Gastroesophageal sphincter (tissue), 4 donors: ENCODE measurements at regions not wholly inside any gene's neighbourhood (a gene's known extent, or its start where the extent isn't known, plus 50 kb on each side); places are given as distances from the start of the nearest gene placed in this dataset.

ENCODE experiments used
- ATAC-seq: fragments of 150-250 bp; one replicate; pipeline ENCODE4 v1.9.1; 2016; ENCODE audit warnings: mild to moderate bottlenecking, moderate library complexity
- H3K27ac ChIP-seq, 4 donors: fragments of 200-600 bp; sonication (generic) in 3 of 4; 1 replicate in 3 of 4; 2 replicates in 1 of 4; pipeline ENCODE4 v1.5.1; 2016 to 2019
- H3K27me3 ChIP-seq: fragments of 200-600 bp; sonication (generic); one replicate; pipeline ENCODE4 v1.5.1; 2019
- H3K36me3 ChIP-seq, 2 donors: fragments of 200-600 bp; sonication (generic); one replicate each; pipeline ENCODE4 v1.5.1; 2019; ENCODE audit warnings: control low read depth in 1 of 2
- H3K4me1 ChIP-seq, 3 donors: fragments of 200-600 bp; sonication (generic); 1 replicate in 2 of 3; 2 replicates in 1 of 3; pipeline ENCODE4 v1.5.1; 2016 to 2019; ENCODE audit warnings: control low read depth in 2 of 3
- H3K4me3 ChIP-seq, 2 donors: fragments of 200-600 bp; sonication (generic); one replicate each; pipeline ENCODE4 v1.5.1; 2019; ENCODE audit warnings: mild to moderate bottlenecking in 1 of 2, moderate library complexity in 1 of 2
- H3K9me3 ChIP-seq, 3 donors: fragments of 200-600 bp; sonication (generic); one replicate each; pipeline ENCODE4 v1.5.1; 2017 to 2019; ENCODE audit warnings: control low read depth in 2 of 3
- CTCF ChIP-seq, 4 experiments: fragments of 200-600 bp in 2 of 4; fragments of 450-650 bp in 2 of 4; sonication (generic) in 1 of 4; IDR thresholded peaks; one replicate each; pipeline ENCODE4 v1.5.1; 2017 to 2019; ENCODE audit warnings: antibody characterized with exemption in 4 of 4, mild to moderate bottlenecking in 2 of 4, moderate library complexity in 2 of 4
- EP300 ChIP-seq: sonication (generic); formaldehyde crosslinking; IDR thresholded peaks from one replicate; pipeline ENCODE4 v1.6.1; 2017; ENCODE audit warnings: antibody characterized with exemption, mild to moderate bottlenecking
- POLR2A ChIP-seq, 2 donors: fragments of 450-650 bp; IDR thresholded peaks; one replicate each; pipeline ENCODE4 v1.6.1; 2017; ENCODE audit warnings: antibody characterized with exemption in 2 of 2, mild to moderate bottlenecking in 2 of 2, moderate library complexity in 1 of 2
- POLR2AphosphoS5 ChIP-seq: sonication (generic); formaldehyde crosslinking; IDR thresholded peaks from one replicate; pipeline ENCODE4 v1.6.1; 2017; ENCODE audit warnings: antibody characterized with exemption
- WGBS, 2 donors: methylation state at CpG; one replicate each; pipeline ENCODE4 v1.1.5; 2018; ENCODE audit warnings: low coverage in 1 of 2; 5-methylcytosine and 5-hydroxymethylcytosine counted together

DNA sequence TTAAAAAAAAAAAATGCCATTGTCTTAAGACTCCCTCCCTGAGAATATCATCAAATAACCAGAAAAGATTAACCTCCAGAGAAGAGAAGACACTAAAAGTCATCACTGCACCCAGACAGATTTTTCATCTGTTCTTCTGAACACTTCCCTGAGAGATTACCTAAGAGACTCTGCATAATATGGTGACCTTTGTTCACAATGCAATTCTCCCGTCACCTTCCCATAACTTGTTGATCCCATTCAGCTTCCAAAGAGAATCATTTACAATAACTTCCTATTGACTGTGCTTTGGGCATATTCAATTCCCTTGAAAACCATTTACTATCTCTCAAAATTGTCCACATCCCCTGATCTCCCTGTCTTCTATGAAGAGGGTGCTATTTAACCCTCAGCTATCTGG lies 85.1 kb upstream of the SMAD1 start:
- Histone ChIP-seq H3K27me3 (no peaks in the 10 kb centered on the region), H3K27ac (no peak overlapping the region), H3K4me1 (no peaks in the 10 kb centered on the region), H3K36me3 (no peaks in the 10 kb centered on the region), H3K4me3 (no peak overlapping the region), H3K9me3 (no peaks in the 10 kb centered on the region)
- ATAC-seq, result no peak
- TF ChIP-seq POLR2AphosphoS5 (no peak), POLR2A (IDR thresholded peaks at IDR 0.05) (no peak), CTCF (IDR thresholded peaks at IDR 0.05) (no peak), EP300 (no peak)
- 80 to 100% methylated on average over 1 of the region's 1 CpG for WGBS, 2 donors

DNA sequence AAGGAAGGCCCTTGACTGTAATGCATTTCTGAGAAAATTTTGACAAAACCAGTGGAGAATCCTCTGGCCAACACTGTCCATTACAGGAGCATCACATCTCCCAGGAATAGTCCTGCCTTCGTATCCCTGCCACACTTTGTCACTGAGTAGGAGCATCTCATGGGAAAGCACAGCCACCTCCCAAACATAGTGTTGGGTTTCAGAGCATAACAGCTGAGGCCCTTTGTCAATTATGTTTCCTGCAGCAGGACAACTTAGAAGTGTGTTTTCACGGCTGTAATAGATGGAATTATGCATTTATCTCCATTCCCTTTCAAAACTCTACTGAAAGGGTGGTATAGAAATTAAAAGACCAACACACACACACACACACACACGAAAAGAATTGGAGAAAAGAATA lies 91.1 kb upstream of the SMAD1 start:
- WGBS, 2 donors, result 80 to 89% methylated on average over 1 to 3 of the region's 3 CpGs
- H3K4me1 ChIP-seq, result no peaks in the 10 kb centered on the region

GRCh38 chr4:145389550-145389949 lies 92.1 kb upstream of the SMAD1 start:
- H3K36me3 ChIP-seq, result no peaks in the 10 kb centered on the region
- H3K27ac ChIP-seq, result no peak overlapping the region
- H3K4me3 ChIP-seq, result no peak overlapping the region
- ATAC-seq, result no peak
- no peaks in the 10 kb centered on the region for H3K9me3 ChIP-seq
- WGBS, 2 donors, result 79 to 92% methylated on average over 4 of the region's 4 CpGs
- H3K27me3 ChIP-seq, result no peaks in the 10 kb centered on the region
- H3K4me1 ChIP-seq, result no peaks in the 10 kb centered on the region
- TF ChIP-seq EP300, result no peak
- no peak for TF ChIP-seq POLR2AphosphoS5
- no peak for TF ChIP-seq CTCF (IDR thresholded peaks at IDR 0.05)
- no peak for TF ChIP-seq POLR2A (IDR thresholded peaks at IDR 0.05)

More for the DNA sequence above, 91.1 kb upstream of the SMAD1 start:
- Histone ChIP-seq H3K9me3 (no peaks in the 10 kb centered on the region), H3K27ac (no peak overlapping the region), H3K4me3 (no peak overlapping the region), H3K27me3 (no peaks in the 10 kb centered on the region), H3K36me3 (no peaks in the 10 kb centered on the region)
- no peak for TF ChIP-seq CTCF (IDR thresholded peaks at IDR 0.05)
- no peak for TF ChIP-seq EP300
- no peak for TF ChIP-seq POLR2AphosphoS5
- no peak for TF ChIP-seq POLR2A (IDR thresholded peaks at IDR 0.05)
- ATAC-seq, result no peak

- ATAC-seq, result no peak
- TF ChIP-seq POLR2A (IDR thresholded peaks at IDR 0.05) (no peak), EP300 (no peak)
- 46 to 54% methylated on average over 3 of the region's 3 CpGs for WGBS, 2 donors
- H3K36me3 ChIP-seq, result no peaks in the 10 kb centered on the region
- H3K4me3 ChIP-seq, result no peak overlapping the region
- no peaks in the 10 kb centered on the region for H3K4me1 ChIP-seq
- H3K9me3 ChIP-seq, result peaks cover 0 to 4% (median 0%) of the 10 kb centered on the region in 3 donors
- H3K27ac ChIP-seq, result no peak overlapping the region
- no peaks in the 10 kb centered on the region for H3K27me3 ChIP-seq
These were observed 93.6 kb upstream of the SMAD1 start for GRCh38 chr4:145388043-145388442.

DNA sequence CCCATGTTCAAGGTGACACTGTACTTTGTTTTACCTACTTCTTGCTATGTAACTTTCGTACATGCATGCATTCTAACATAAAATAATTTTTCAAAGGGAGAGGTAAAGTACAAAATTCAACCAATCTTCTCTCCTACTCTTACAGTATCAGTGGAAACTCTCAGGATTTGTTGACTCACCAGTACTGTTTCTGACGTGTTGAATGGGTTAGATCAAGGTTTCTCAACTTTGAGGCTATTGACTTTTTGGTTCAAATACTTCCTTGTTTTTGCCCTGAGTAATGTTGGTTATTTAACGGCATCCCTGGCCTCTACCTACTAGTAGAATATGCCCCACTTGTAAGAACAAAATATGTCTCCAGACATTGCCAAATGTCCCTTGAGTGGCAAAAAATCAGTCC lies 94.6 kb upstream of the SMAD1 start:
- TF ChIP-seq EP300 (no peak), POLR2A (IDR thresholded peaks at IDR 0.05) (no peak), POLR2AphosphoS5 (no peak), CTCF (IDR thresholded peaks at IDR 0.05) (no peak)
- Histone ChIP-seq H3K27ac (no peak overlapping the region), H3K4me3 (no peak overlapping the region), H3K36me3 (no peaks in the 10 kb centered on the region), H3K4me1 (no peaks in the 10 kb centered on the region), H3K9me3 (peaks cover 0 to 4% (median 0%) of the 10 kb centered on the region in 3 donors), H3K27me3 (no peaks in the 10 kb centered on the region)
- WGBS, 2 donors, result 85 to 93% methylated on average over 3 of the region's 3 CpGs
- no peak for ATAC-seq
